ENCODE measurements at regions not wholly inside any gene's neighbourhood (a gene's known extent, or its start where the extent isn't known, plus 50 kb on each side); places are given as distances from the start of the nearest gene placed in this dataset.

DNA sequence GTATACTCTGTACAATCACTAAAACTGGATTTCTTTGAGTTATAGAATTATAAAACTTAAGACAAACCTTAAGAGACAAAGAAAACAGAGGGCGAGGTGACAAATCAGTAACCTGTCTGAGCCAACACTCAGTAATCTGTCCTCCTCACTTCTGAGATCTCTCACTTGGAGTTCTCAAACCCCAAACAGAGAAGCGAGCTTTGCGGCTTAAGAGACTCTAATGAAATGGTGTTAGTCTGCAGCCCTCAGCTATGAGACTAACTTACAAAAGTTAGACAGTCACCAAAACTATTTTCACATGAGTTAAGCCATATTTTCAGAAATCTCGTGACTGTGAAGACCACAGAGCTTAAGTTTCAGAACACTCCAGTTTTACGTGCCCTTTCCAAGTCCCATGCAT, 140.6 kb downstream of the TMX3 start:
- WGBS, 2 donors: 81 to 86% methylated on average over 5 of the region's 5 CpGs
- no peak for ATAC-seq (ENCODE audit: insufficient read depth, low FRiP score)

DNA sequence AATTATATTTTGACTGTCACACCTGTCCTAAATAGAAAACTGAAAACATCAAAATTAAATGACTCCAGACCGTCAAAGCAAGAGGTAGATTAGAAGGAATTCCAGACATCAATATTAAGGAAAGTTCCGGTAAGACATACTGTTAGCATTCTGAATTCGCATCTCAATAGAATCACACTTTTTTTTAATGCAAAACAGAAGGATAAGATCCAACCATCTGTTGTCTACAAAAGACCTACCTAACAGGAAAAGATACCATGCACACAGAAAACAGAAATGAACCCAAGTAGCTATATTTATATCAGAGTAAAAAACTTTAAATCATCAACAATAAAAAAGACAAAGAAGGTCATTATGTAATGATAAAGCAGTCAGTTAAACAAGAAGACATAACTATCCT, 145.0 kb downstream of the TMX3 start:
- Histone ChIP-seq H3K9me3 (ENCODE audit: control insufficient read depth in 4 of 4, insufficient read depth in 3 of 4, low read length in 3 of 4) (peaks cover 0 to 5% (median 1%) of the 10 kb centered on the region in 4 donors), H3K4me3 (no peak overlapping the region), H3K9ac (ENCODE audit: insufficient read depth in 1 of 2, low read length in 2 of 2) (no peak overlapping the region), H3K36me3 (ENCODE audit: control insufficient read depth in 4 of 4, insufficient read depth in 4 of 4, low read length in 4 of 4) (no peaks in the 10 kb centered on the region), H3K27me3 (ENCODE audit: control insufficient read depth in 3 of 3, insufficient read depth in 3 of 3, low read length in 2 of 3) (no peaks in the 10 kb centered on the region), H3K4me1 (ENCODE audit: control insufficient read depth in 5 of 5, insufficient read depth in 5 of 5, low read length in 5 of 5) (no peaks in the 10 kb centered on the region), H3K27ac (ENCODE audit: low read depth in 1 of 2, low read length in 1 of 2) (no peak overlapping the region)
- TF ChIP-seq, protein P1, sequence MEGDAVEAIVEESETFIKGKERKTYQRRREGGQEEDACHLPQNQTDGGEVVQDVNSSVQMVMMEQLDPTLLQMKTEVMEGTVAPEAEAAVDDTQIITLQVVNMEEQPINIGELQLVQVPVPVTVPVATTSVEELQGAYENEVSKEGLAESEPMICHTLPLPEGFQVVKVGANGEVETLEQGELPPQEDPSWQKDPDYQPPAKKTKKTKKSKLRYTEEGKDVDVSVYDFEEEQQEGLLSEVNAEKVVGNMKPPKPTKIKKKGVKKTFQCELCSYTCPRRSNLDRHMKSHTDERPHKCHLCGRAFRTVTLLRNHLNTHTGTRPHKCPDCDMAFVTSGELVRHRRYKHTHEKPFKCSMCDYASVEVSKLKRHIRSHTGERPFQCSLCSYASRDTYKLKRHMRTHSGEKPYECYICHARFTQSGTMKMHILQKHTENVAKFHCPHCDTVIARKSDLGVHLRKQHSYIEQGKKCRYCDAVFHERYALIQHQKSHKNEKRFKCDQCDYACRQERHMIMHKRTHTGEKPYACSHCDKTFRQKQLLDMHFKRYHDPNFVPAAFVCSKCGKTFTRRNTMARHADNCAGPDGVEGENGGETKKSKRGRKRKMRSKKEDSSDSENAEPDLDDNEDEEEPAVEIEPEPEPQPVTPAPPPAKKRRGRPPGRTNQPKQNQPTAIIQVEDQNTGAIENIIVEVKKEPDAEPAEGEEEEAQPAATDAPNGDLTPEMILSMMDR (IDR thresholded peaks at IDR 0.05; ENCODE audit: control extremely low read depth, extremely low read depth): no peak
- no peak for ATAC-seq (ENCODE audit: insufficient read depth, low FRiP score)
- no peak for DNase-seq
- 76 to 91% methylated on average over 3 of the region's 3 CpGs for WGBS, 2 donors

More for the DNA sequence above, 140.6 kb downstream of the TMX3 start:
- Histone ChIP-seq H3K4me3 (no peak overlapping the region), H3K36me3 (ENCODE audit: control insufficient read depth in 4 of 4, insufficient read depth in 4 of 4, low read length in 4 of 4) (no peaks in the 10 kb centered on the region), H3K27ac (ENCODE audit: low read depth in 1 of 2, low read length in 1 of 2) (no peak overlapping the region), H3K9ac (ENCODE audit: insufficient read depth in 1 of 2, low read length in 2 of 2) (no peak overlapping the region), H3K27me3 (ENCODE audit: control insufficient read depth in 3 of 3, insufficient read depth in 3 of 3, low read length in 2 of 3) (no peaks in the 10 kb centered on the region), H3K9me3 (ENCODE audit: control insufficient read depth in 4 of 4, insufficient read depth in 3 of 4, low read length in 3 of 4) (peaks cover 0 to 5% (median 3%) of the 10 kb centered on the region in 4 donors), H3K4me1 (ENCODE audit: control insufficient read depth in 5 of 5, insufficient read depth in 5 of 5, low read length in 5 of 5) (no peaks in the 10 kb centered on the region)
- TF ChIP-seq, protein P1 (IDR thresholded peaks at IDR 0.05; ENCODE audit: control extremely low read depth, extremely low read depth): no peak
- no peak for DNase-seq

DNA sequence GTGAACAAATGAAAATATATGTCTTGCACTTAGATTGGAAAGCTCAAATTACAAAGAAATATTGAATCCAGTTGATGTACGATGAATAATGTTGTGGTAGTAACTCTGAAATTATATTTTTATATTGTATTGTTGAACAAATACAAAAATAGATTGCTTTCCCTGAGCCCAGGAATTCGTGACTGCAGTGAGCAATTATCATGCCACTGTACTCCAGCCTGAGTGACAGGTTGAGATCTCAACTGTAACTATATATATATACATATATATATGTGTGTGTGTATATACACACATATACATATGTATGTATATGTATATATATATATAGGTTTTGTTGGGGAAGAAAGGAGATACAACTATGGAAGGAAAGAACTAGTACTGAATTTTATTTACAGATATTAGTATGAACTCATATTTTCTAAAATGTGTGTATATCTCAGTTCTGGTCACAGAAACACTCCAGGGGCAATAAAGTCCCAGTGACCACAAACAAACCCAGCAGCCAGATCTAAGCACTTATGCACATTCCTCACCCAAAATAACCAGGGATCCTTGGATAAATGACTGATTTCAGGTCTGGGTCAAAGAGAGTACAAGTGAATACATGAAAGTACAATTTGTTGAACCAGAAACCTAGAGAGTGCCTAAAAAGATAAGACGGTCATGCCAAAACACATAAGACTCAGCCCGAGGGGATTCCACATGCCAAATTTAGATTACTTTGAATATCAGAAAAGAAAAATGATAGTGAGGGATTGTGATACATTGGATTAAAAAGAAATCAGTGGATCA, 146.3 kb downstream of the TMX3 start:
- H3K36me3 ChIP-seq (ENCODE audit: control insufficient read depth in 4 of 4, insufficient read depth in 4 of 4, low read length in 4 of 4): no peaks in the 10 kb centered on the region
- no peaks in the 10 kb centered on the region for H3K4me1 ChIP-seq (ENCODE audit: control insufficient read depth in 5 of 5, insufficient read depth in 5 of 5, low read length in 5 of 5)
- H3K9ac ChIP-seq (ENCODE audit: insufficient read depth in 1 of 2, low read length in 2 of 2): no peak overlapping the region
- 47 to 63% methylated on average over 4 of the region's 4 CpGs for WGBS, 2 donors
- H3K27ac ChIP-seq (ENCODE audit: low read depth in 1 of 2, low read length in 1 of 2): no peak overlapping the region
- H3K4me3 ChIP-seq: no peak overlapping the region
- TF ChIP-seq, protein P1 (IDR thresholded peaks at IDR 0.05; ENCODE audit: control extremely low read depth, extremely low read depth): no peak
- H3K27me3 ChIP-seq (ENCODE audit: control insufficient read depth in 3 of 3, insufficient read depth in 3 of 3, low read length in 2 of 3): no peaks in the 10 kb centered on the region
- DNase-seq: no peak
- H3K9me3 ChIP-seq (ENCODE audit: control insufficient read depth in 4 of 4, insufficient read depth in 3 of 4, low read length in 3 of 4): peaks cover 0 to 5% (median under 1%) of the 10 kb centered on the region in 4 donors
- ATAC-seq (ENCODE audit: insufficient read depth, low FRiP score): no peak

All from lung (tissue), 11 donors.